Spleen (tissue), 7 donors: ENCODE measurements at regions not wholly inside any gene's neighbourhood (a gene's known extent, or its start where the extent isn't known, plus 50 kb on each side); places are given as distances from the start of the nearest gene placed in this dataset.

ENCODE experiments used
- POLR2AphosphoS5 ChIP-seq, 3 donors: sonication (generic); formaldehyde crosslinking; IDR thresholded peaks; one replicate each; pipeline ENCODE4 v1.5.1; 2017; ENCODE audit warnings: antibody characterized with exemption in 3 of 3
- TF ChIP-seq, protein P1 (sequence below), 11 experiments: fragments of 200-600 bp in 7 of 11; fragments of 450-650 bp in 4 of 11; sonication (generic) in 4 of 11; IDR thresholded peaks in 8 of 11; conservative IDR thresholded peaks in 3 of 11; 1 replicate in 7 of 11; 2 replicates in 4 of 11; pipeline versions ENCODE4 v1.4.0 to v1.8.0; 2016 to 2021; ENCODE audit warnings: antibody characterized with exemption in 11 of 11, inconsistent platforms in 4 of 11, mild to moderate bottlenecking in 1 of 11
- donor health status: DM: no; HTN: no; CAD: no; lungs with moderate emphysema.
- donor health status: DM: no; HTN: no; CAD: no.
- donor health status: DM: no; HTN: no; CAD: no.

GRCh38 chr2:38220164-38220563, 144.2 kb upstream of the CYP1B1 start:
- TF ChIP-seq POLR2AphosphoS5 (IDR thresholded peaks at IDR 0.05) = no peak
- TF ChIP-seq, protein P1, sequence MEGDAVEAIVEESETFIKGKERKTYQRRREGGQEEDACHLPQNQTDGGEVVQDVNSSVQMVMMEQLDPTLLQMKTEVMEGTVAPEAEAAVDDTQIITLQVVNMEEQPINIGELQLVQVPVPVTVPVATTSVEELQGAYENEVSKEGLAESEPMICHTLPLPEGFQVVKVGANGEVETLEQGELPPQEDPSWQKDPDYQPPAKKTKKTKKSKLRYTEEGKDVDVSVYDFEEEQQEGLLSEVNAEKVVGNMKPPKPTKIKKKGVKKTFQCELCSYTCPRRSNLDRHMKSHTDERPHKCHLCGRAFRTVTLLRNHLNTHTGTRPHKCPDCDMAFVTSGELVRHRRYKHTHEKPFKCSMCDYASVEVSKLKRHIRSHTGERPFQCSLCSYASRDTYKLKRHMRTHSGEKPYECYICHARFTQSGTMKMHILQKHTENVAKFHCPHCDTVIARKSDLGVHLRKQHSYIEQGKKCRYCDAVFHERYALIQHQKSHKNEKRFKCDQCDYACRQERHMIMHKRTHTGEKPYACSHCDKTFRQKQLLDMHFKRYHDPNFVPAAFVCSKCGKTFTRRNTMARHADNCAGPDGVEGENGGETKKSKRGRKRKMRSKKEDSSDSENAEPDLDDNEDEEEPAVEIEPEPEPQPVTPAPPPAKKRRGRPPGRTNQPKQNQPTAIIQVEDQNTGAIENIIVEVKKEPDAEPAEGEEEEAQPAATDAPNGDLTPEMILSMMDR (IDR thresholded peaks at IDR 0.05 in 8 of 11, conservative IDR thresholded peaks at IDR 0.05 in 3 of 11) = no peak
